SU-DHL-6 (cell line): ENCODE measurements at regions not wholly inside any gene's neighbourhood (a gene's known extent, or its start where the extent isn't known, plus 50 kb on each side); places are given as distances from the start of the nearest gene placed in this dataset.

Experiments
- H2AFZ ChIP-seq: fragments of 200-600 bp; sonication (generic); 2 replicates; pipeline ENCODE4 v1.6.1; 2014; ENCODE audit warnings: low read depth, mild to moderate bottlenecking, moderate library complexity, mixed read lengths, antibody characterized with exemption, low read length; ENCODE audit not compliant: severe bottlenecking
- H3F3A ChIP-seq: fragments of 200-600 bp; shearing (Covaris generic); 2 replicates; pipeline ENCODE4 v1.6.0; 2016; ENCODE audit warnings: antibody characterized with exemption, mild to moderate bottlenecking; ENCODE audit not compliant: insufficient read depth
- H3K27ac ChIP-seq: fragments of 200-600 bp; sonication (generic); 2 replicates; pipeline ENCODE4 v1.5.1; 2016; ENCODE audit warnings: low read depth, mild to moderate bottlenecking, low read length, moderate library complexity, mixed read lengths
- H3K27me3 ChIP-seq: fragments of 200-600 bp; sonication (generic), shearing (Covaris generic); 2 replicates; pipeline ENCODE4 v1.6.0; 2014; ENCODE audit warnings: mild to moderate bottlenecking, low read length
- H3K36me3 ChIP-seq: fragments of 200-600 bp; sonication (generic); 2 replicates; pipeline ENCODE4 v1.6.1; 2014; ENCODE audit warnings: mild to moderate bottlenecking, low read length, mixed read lengths
- H3K4me2 ChIP-seq: fragments of 300-600, 200-600 bp; shearing (Covaris generic), sonication (generic); 2 replicates; pipeline ENCODE4 v1.6.0; 2014; ENCODE audit warnings: low read length, low read depth, mild to moderate bottlenecking; ENCODE audit not compliant: poor library complexity, severe bottlenecking
- H3K4me3 ChIP-seq: fragments of 200-600 bp; sonication (generic); 2 replicates; pipeline ENCODE4 v1.5.1; 2014; ENCODE audit warnings: antibody characterized with exemption, low read length, mild to moderate bottlenecking, mixed read lengths; ENCODE audit not compliant: insufficient read depth, poor library complexity, severe bottlenecking
- H3K79me2 ChIP-seq: fragments of 200-600 bp; sonication (generic); 2 replicates; pipeline ENCODE4 v1.6.1; 2014; ENCODE audit warnings: mild to moderate bottlenecking, low read length, moderate library complexity; ENCODE audit not compliant: insufficient read depth
- H3K9ac ChIP-seq: fragments of 200-600 bp; sonication (generic); 2 replicates; pipeline ENCODE4 v1.7.0; 2014; ENCODE audit warnings: mild to moderate bottlenecking, low read length
- H3K9me2 ChIP-seq: fragments of 200-600 bp; sonication (generic); replicated peaks from 2 replicates; pipeline ENCODE4 v1.6.1; 2014; ENCODE audit warnings: low read length; ENCODE audit not compliant: insufficient read depth
- H3K9me3 ChIP-seq: fragments of 200-600 bp; sonication (generic); 2 replicates; pipeline ENCODE4 v1.6.1; 2014; ENCODE audit warnings: low read length, mixed read lengths; ENCODE audit not compliant: insufficient read depth
- H4K20me1 ChIP-seq: fragments of 200-600 bp; sonication (generic); 2 replicates; pipeline ENCODE4 v1.6.1; 2014; ENCODE audit warnings: low read depth, mild to moderate bottlenecking, antibody characterized with exemption, low read length, moderate library complexity, mixed read lengths
- EZH2phosphoT487 ChIP-seq: fragments of 200-600 bp; sonication (generic), shearing (Covaris generic); conservative IDR thresholded peaks from 2 replicates; pipeline ENCODE4 v1.6.1; 2018; ENCODE audit warnings: mild to moderate bottlenecking, antibody characterized with exemption, low read length, moderate library complexity, mixed read lengths
- TF ChIP-seq, protein P1 (sequence below): fragments of 200-600 bp; sonication (generic); IDR thresholded peaks from one replicate; pipeline ENCODE4 v1.5.1; 2017; ENCODE audit warnings: antibody characterized with exemption, mild to moderate bottlenecking, low read length, moderate library complexity; ENCODE audit not compliant: insufficient read depth, poor library complexity, severe bottlenecking

- Histone ChIP-seq H3K9ac (no peak overlapping the region), H3K4me2 (no peak overlapping the region), H3K27ac (no peak overlapping the region), H3K79me2 (no peaks in the 10 kb centered on the region), H3F3A (no peaks in the 10 kb centered on the region), H4K20me1 (no peaks in the 10 kb centered on the region), H3K4me3 (no peak overlapping the region), H3K27me3 (no peaks in the 10 kb centered on the region), H2AFZ (no peak overlapping the region), H3K36me3 (no peaks in the 10 kb centered on the region), H3K9me2 (no peaks in the 10 kb centered on the region), H3K9me3 (no peaks in the 10 kb centered on the region)
- TF ChIP-seq EZH2phosphoT487 = no peak
- TF ChIP-seq, protein P1, sequence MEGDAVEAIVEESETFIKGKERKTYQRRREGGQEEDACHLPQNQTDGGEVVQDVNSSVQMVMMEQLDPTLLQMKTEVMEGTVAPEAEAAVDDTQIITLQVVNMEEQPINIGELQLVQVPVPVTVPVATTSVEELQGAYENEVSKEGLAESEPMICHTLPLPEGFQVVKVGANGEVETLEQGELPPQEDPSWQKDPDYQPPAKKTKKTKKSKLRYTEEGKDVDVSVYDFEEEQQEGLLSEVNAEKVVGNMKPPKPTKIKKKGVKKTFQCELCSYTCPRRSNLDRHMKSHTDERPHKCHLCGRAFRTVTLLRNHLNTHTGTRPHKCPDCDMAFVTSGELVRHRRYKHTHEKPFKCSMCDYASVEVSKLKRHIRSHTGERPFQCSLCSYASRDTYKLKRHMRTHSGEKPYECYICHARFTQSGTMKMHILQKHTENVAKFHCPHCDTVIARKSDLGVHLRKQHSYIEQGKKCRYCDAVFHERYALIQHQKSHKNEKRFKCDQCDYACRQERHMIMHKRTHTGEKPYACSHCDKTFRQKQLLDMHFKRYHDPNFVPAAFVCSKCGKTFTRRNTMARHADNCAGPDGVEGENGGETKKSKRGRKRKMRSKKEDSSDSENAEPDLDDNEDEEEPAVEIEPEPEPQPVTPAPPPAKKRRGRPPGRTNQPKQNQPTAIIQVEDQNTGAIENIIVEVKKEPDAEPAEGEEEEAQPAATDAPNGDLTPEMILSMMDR = no peak
Observed at GRCh38 chr2:182577816-182578215, 138.2 kb upstream of the DNAJC10 start.

DNA sequence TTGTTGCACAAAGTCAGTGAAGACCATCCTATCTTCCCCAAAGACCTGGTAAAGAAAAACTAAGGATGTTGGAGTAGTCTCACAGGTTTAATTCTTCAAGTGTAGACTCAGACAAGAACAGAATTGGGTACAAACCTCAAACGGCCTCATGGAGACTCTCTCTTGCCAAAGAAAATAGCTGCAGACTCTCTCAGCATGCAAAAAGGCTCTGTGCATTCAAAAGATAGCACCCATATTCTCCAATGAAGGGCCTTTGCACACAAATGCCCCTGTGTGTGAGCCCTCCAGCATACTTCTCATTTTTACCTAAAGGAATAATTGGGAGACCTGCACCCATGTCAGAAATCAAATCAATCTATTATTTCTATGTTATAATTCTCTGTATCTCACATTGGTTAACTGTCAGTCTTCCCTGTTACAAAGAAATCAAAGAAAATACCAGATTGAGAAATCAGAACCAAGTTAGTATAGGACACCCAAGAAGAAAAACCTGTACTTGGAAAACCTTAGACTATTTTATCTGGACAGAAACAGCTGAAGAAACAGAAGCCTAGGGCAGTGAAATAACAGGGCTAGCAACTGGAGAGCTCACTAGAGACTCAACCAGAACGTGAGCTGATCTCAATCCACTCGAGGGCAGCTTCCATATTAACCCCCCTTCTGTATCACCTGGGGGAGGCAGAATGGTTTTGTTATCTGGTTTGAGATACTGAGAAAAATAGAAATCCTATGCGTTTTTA lies 134.7 kb upstream of the DNAJC10 start:
- Histone ChIP-seq H3K9me3 (no peaks in the 10 kb centered on the region), H3K4me3 (no peak overlapping the region), H3K9me2 (no peaks in the 10 kb centered on the region), H3K79me2 (no peaks in the 10 kb centered on the region), H3K27ac (no peak overlapping the region), H3K36me3 (no peaks in the 10 kb centered on the region), H3K9ac (no peak overlapping the region), H3F3A (no peaks in the 10 kb centered on the region), H3K4me2 (no peak overlapping the region), H2AFZ (no peak overlapping the region), H3K27me3 (no peaks in the 10 kb centered on the region), H4K20me1 (no peaks in the 10 kb centered on the region)
- TF ChIP-seq, protein P1 = no peak
- no peak for TF ChIP-seq EZH2phosphoT487

- no peak overlapping the region for H2AFZ ChIP-seq
- no peaks in the 10 kb centered on the region for H3K27me3 ChIP-seq
- H3K9me2 ChIP-seq = no peaks in the 10 kb centered on the region
- no peaks in the 10 kb centered on the region for H4K20me1 ChIP-seq
- no peak overlapping the region for H3K9ac ChIP-seq
- H3K4me3 ChIP-seq = no peak overlapping the region
- no peak overlapping the region for H3K4me2 ChIP-seq
- TF ChIP-seq, protein P1 = no peak
- TF ChIP-seq EZH2phosphoT487 = no peak
- H3K27ac ChIP-seq = no peak overlapping the region
- H3K36me3 ChIP-seq = no peaks in the 10 kb centered on the region
- H3K79me2 ChIP-seq = no peaks in the 10 kb centered on the region
- H3F3A ChIP-seq = no peaks in the 10 kb centered on the region
- H3K9me3 ChIP-seq = no peaks in the 10 kb centered on the region
Observed at GRCh38 chr2:182584462-182584861, 131.6 kb upstream of the DNAJC10 start.
